Thyroid gland (tissue), 4 donors: ENCODE measurements at regions not wholly inside any gene's neighbourhood (a gene's known extent, or its start where the extent isn't known, plus 50 kb on each side); places are given as distances from the start of the nearest gene placed in this dataset.

Experiments
- CTCF ChIP-seq, 6 experiments: fragments of 200-600 bp in 3 of 6; fragments of 450-650 bp in 3 of 6; sonication (generic) in 3 of 6; IDR thresholded peaks; one replicate each; pipeline ENCODE4 v1.5.1; 2016 to 2019; ENCODE audit warnings: antibody characterized with exemption in 6 of 6, mild to moderate bottlenecking in 2 of 6, inconsistent platforms in 1 of 6, moderate library complexity in 1 of 6
- POLR2A ChIP-seq, 2 donors: fragments of 450-650 bp; IDR thresholded peaks; one replicate each; pipeline ENCODE4 v1.6.1; 2017; ENCODE audit warnings: antibody characterized with exemption in 2 of 2, mild to moderate bottlenecking in 2 of 2, moderate library complexity in 1 of 2

DNA sequence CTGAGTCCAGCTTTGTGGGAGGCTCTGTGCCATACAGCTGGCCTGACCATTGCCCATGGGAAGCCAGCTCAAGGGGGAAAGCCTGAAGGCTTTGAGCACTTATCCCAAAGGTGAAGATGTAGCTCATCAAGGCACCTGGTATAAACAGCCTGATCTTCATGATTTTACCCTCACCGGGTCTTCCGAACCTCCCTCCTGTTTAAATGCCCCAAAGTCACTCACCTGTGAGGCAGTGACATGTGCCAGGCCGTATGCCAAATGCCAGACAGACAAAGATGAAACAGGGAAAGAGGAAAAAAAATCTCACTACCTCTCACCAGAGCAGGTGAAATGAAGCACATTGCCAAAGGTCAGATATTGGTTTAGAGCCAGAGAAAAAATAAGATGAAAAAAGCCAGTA lies 62.8 kb upstream of the ITSN2 start:
- TF ChIP-seq CTCF (IDR thresholded peaks at IDR 0.05) (no peak), POLR2A (IDR thresholded peaks at IDR 0.05) (no peak)
